A673 (cell line): ENCODE measurements at regions not wholly inside any gene's neighbourhood (a gene's known extent, or its start where the extent isn't known, plus 50 kb on each side); places are given as distances from the start of the nearest gene placed in this dataset.
"Not testable (repeated sequence)": the region's sequence is repeated elsewhere in the genome, so short reads cannot be mapped to it uniquely, and the experiment has no call there.

ENCODE experiments used
- EZH2 ChIP-seq: fragments of 200-600 bp; sonication (generic); IDR thresholded peaks from 2 replicates; pipeline ENCODE4 v1.6.1; 2017; ENCODE audit warnings: borderline replicate concordance, low read depth, mild to moderate bottlenecking, mixed read lengths, antibody characterized with exemption, low read length; ENCODE audit not compliant: poor library complexity, severe bottlenecking
- TF ChIP-seq, protein P1 (sequence below): fragments of 300-800, 200-600 bp; sonication (generic); conservative IDR thresholded peaks from 2 replicates; pipeline ENCODE4 v1.5.1; 2017; ENCODE audit warnings: low read depth, mild to moderate bottlenecking, antibody characterized with exemption, low read length, moderate library complexity, mixed read lengths

DNA sequence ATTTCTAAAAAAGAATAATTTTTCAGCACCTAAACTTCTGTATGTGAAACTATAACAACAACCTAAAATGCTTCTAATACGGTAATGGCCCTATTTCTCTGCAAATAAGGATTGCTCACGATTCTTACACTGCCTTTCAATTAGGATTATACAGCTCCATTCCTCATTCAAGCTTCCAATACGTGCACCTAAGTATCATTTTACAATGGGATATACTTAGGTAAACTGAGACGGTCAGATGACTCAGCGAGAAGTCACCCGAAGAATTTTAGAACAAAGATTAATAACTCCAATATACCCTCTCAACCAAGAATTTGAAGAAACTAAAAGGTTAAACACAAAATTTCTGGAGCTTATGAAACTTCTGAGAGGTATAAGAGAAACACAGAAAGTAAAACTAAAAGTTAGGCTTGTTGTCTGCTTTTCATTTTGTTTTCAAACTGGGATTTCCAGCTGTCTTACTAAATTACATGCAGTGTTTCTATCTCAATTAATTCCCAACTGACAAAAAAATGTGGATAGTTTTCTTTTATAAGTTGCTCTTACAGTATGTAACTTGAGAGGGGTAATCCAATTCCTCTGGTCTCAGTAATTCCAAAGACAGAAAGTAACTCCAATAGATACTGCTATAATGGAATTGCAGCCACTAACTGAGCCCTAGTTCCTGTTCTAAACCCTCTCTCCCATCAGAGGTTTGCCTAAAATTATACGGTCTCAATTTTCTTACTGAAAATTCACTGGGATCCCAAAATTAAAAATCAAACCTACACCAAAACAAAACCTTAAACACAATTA is 69.9 kb upstream of the NBPF20 start:
- TF ChIP-seq, protein P1, sequence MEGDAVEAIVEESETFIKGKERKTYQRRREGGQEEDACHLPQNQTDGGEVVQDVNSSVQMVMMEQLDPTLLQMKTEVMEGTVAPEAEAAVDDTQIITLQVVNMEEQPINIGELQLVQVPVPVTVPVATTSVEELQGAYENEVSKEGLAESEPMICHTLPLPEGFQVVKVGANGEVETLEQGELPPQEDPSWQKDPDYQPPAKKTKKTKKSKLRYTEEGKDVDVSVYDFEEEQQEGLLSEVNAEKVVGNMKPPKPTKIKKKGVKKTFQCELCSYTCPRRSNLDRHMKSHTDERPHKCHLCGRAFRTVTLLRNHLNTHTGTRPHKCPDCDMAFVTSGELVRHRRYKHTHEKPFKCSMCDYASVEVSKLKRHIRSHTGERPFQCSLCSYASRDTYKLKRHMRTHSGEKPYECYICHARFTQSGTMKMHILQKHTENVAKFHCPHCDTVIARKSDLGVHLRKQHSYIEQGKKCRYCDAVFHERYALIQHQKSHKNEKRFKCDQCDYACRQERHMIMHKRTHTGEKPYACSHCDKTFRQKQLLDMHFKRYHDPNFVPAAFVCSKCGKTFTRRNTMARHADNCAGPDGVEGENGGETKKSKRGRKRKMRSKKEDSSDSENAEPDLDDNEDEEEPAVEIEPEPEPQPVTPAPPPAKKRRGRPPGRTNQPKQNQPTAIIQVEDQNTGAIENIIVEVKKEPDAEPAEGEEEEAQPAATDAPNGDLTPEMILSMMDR: not testable (repeated sequence)
- TF ChIP-seq EZH2: not testable (repeated sequence)
